HEK293 (cell line): ENCODE measurements at regions not wholly inside any gene's neighbourhood (a gene's known extent, or its start where the extent isn't known, plus 50 kb on each side); places are given as distances from the start of the nearest gene placed in this dataset.

Experiments used
- CTCF ChIA-PET: fragments of 350-600 bp; formaldehyde crosslinking; extraction: SDS; loops from one replicate; lab custom pipeline; 2021; ENCODE audit warnings: antibody characterized with exemption; lab: Yijun Ruan, JAX
- POLR2A ChIA-PET: fragments of 300-600 bp; formaldehyde crosslinking; extraction: SDS; loops from one replicate; lab custom pipeline; 2020; ENCODE audit warnings: antibody characterized with exemption, inconsistent platforms; lab: Yijun Ruan, JAX
- H3K27ac ChIP-seq: fragments of 200-500 bp; sonication (Bioruptor generic); 2 replicates; pipeline ENCODE4 v1.5.1; 2014; ENCODE audit warnings: low read depth, low read length, control low read depth, inconsistent platforms; ENCODE audit errors: extremely low read depth
- H3K36me3 ChIP-seq, 2 experiments: fragments of 200-500 bp in 1 of 2; sonication (Bioruptor generic) in 1 of 2; 1 replicate in 1 of 2; 2 replicates in 1 of 2; pipeline ENCODE4 v1.5.1; 2014 to 2017; ENCODE audit warnings: inconsistent platforms in 2 of 2, low read length in 2 of 2; ENCODE audit not compliant: control insufficient read depth in 2 of 2, insufficient read depth in 1 of 2
- H3K4me1 ChIP-seq: fragments of 200-500 bp; sonication (Bioruptor generic); 2 replicates; pipeline ENCODE4 v1.5.1; 2014; ENCODE audit warnings: mild to moderate bottlenecking, low read length, inconsistent platforms; ENCODE audit not compliant: control insufficient read depth, insufficient read depth
- H3K4me3 ChIP-seq: 2 replicates; pipeline ENCODE4 v1.5.1; 2011; ENCODE audit warnings: low read depth, mild to moderate bottlenecking, control low read depth, low read length, moderate library complexity
- H3K9me3 ChIP-seq: fragments of 200-500 bp; sonication (Bioruptor generic); 2 replicates; pipeline ENCODE4 v1.5.1; 2014; ENCODE audit warnings: low read depth, low read length, inconsistent platforms; ENCODE audit not compliant: control insufficient read depth, insufficient read depth
- AEBP2 ChIP-seq: fragments of 450-650 bp; formaldehyde crosslinking; IDR thresholded peaks from 2 replicates; pipeline ENCODE4 v1.5.1; 2016; ENCODE audit warnings: missing biosample characterization, missing genetic modification characterization, borderline replicate concordance
- BCL11B ChIP-seq: fragments of 450-650 bp; formaldehyde crosslinking; IDR thresholded peaks from 2 replicates; pipeline ENCODE4 v1.5.1; 2016; ENCODE audit warnings: low read depth, missing biosample characterization, missing genetic modification characterization
- FEZF1 ChIP-seq: fragments of 450-650 bp; formaldehyde crosslinking; IDR thresholded peaks from 2 replicates; pipeline ENCODE4 v1.5.1; 2016; ENCODE audit warnings: missing biosample characterization, missing genetic modification characterization
- HOXD13 ChIP-seq: sonication (generic); formaldehyde crosslinking; IDR thresholded peaks from 2 replicates; pipeline ENCODE4 v1.8.0; 2022; ENCODE audit warnings: missing genetic modification reagents, borderline replicate concordance
- KLF1 ChIP-seq: fragments of 450-650 bp; formaldehyde crosslinking; IDR thresholded peaks from 2 replicates; pipeline ENCODE4 v1.5.1; 2016; ENCODE audit warnings: missing biosample characterization, missing genetic modification characterization
- MEIS1 ChIP-seq: sonication (generic); formaldehyde crosslinking; IDR thresholded peaks from 2 replicates; pipeline ENCODE4 v1.8.1; 2022; ENCODE audit warnings: missing genetic modification reagents, mild to moderate bottlenecking, borderline replicate concordance
- SP3 ChIP-seq: fragments of 450-650 bp; formaldehyde crosslinking; IDR thresholded peaks from 2 replicates; pipeline ENCODE4 v1.5.1; 2016; ENCODE audit warnings: missing biosample characterization, missing genetic modification characterization
- YY1 ChIP-seq: fragments of 450-650 bp; formaldehyde crosslinking; IDR thresholded peaks from 2 replicates; pipeline ENCODE4 v1.5.1; 2018; ENCODE audit warnings: missing biosample characterization, missing genetic modification characterization
- ZBTB1 ChIP-seq: fragments of 450-650 bp; formaldehyde crosslinking; IDR thresholded peaks from 2 replicates; pipeline ENCODE4 v1.5.1; 2016; ENCODE audit warnings: missing biosample characterization, missing genetic modification characterization
- ZBTB21 ChIP-seq: fragments of 450-650 bp; formaldehyde crosslinking; IDR thresholded peaks from 2 replicates; pipeline ENCODE4 v1.5.1; 2017; ENCODE audit warnings: missing biosample characterization, missing genetic modification characterization
- ZBTB26 ChIP-seq: fragments of 450-650 bp; formaldehyde crosslinking; optimal IDR thresholded peaks from 2 replicates; pipeline ENCODE3; 2016; ENCODE audit warnings: missing biosample characterization, mild to moderate bottlenecking, missing genetic modification characterization
- ZBTB49 ChIP-seq: fragments of 450-650 bp; formaldehyde crosslinking; IDR thresholded peaks from 2 replicates; pipeline ENCODE4 v1.5.1; 2016; ENCODE audit warnings: missing biosample characterization, missing genetic modification characterization, low read depth
- ZNF16 ChIP-seq: fragments of 450-650 bp; formaldehyde crosslinking; IDR thresholded peaks from 2 replicates; pipeline ENCODE4 v1.5.1; 2016; ENCODE audit warnings: low read depth, missing biosample characterization, missing genetic modification characterization
- ZNF530 ChIP-seq: fragments of 450-650 bp; formaldehyde crosslinking; IDR thresholded peaks from 2 replicates; pipeline ENCODE4 v1.5.1; 2016; ENCODE audit warnings: low read depth, missing biosample characterization, missing genetic modification characterization
- ZNF664 ChIP-seq: fragments of 450-650 bp; formaldehyde crosslinking; IDR thresholded peaks from 2 replicates; pipeline ENCODE4 v1.5.1; 2016; ENCODE audit warnings: missing biosample characterization, missing genetic modification characterization
- ZNF701 ChIP-seq: fragments of 450-650 bp; formaldehyde crosslinking; IDR thresholded peaks from 2 replicates; pipeline ENCODE4 v1.5.1; 2016; ENCODE audit warnings: missing biosample characterization, missing genetic modification characterization
- ZNF830 ChIP-seq: fragments of 450-650 bp; IDR thresholded peaks from 2 replicates; pipeline ENCODE4 v1.5.0; 2018; ENCODE audit warnings: missing biosample characterization, missing genetic modification characterization, low read depth, mild to moderate bottlenecking, moderate library complexity
- ZSCAN4 ChIP-seq: fragments of 450-650 bp; formaldehyde crosslinking; IDR thresholded peaks from 2 replicates; pipeline ENCODE4 v1.5.1; 2017; ENCODE audit warnings: missing biosample characterization, missing genetic modification characterization
- TF ChIP-seq, protein P1 (sequence below): fragments of 450-650 bp; formaldehyde crosslinking; IDR thresholded peaks from 2 replicates; pipeline ENCODE4 v1.5.1; 2016; ENCODE audit warnings: missing biosample characterization, missing genetic modification characterization
- TF ChIP-seq, protein P2 (sequence below): fragments of 450-650 bp; formaldehyde crosslinking; IDR thresholded peaks from 2 replicates; pipeline ENCODE4 v1.5.1; 2016; ENCODE audit warnings: missing biosample characterization, missing genetic modification characterization, borderline replicate concordance

- Histone ChIP-seq H3K27ac (no peak overlapping the region), H3K4me3 (no peak overlapping the region), H3K9me3 (no peaks in the 10 kb centered on the region), H3K4me1 (no peaks in the 10 kb centered on the region), H3K36me3 (no peaks in the 10 kb centered on the region)
- TF ChIP-seq HOXD13 (no peak), ZNF664 (no peak), ZBTB49 (tag by site-specific recombination) (no peak), FEZF1 (tag by site-specific recombination) (no peak), ZNF830 (tag by site-specific recombination) (no peak), ZSCAN4 (tag by site-specific recombination) (no peak), BCL11B (tag by site-specific recombination) (no peak)
- ChIA-PET CTCF (interaction anchor here (0.7 kb wide), 1 partner anchor 912 kb away, joined by 3 read pairs; no protein-coding TSS in a partner anchor), POLR2A (no interaction called here)
These were observed 293.6 kb downstream of the PLPP3 start for GRCh38 chr1:56285554-56286402.

GRCh38 chr1:56284928-56285327 lies 294.4 kb downstream of the PLPP3 start:
- Histone ChIP-seq H3K9me3 (no peaks in the 10 kb centered on the region), H3K36me3 (no peaks in the 10 kb centered on the region), H3K4me1 (no peaks in the 10 kb centered on the region), H3K27ac (no peak overlapping the region), H3K4me3 (no peak overlapping the region)
- POLR2A ChIA-PET, result no interaction called here
- CTCF ChIA-PET, result interaction anchor here (0.6 kb wide), 1 partner anchor 295 kb away, joined by 4 read pairs; no protein-coding TSS in a partner anchor
- TF ChIP-seq AEBP2 (tag by site-specific recombination) (no peak), YY1 (tag by site-specific recombination) (no peak), ZNF16 (tag by site-specific recombination) (no peak), MEIS1 (no peak), ZBTB26 (tag by site-specific recombination) (no peak), KLF1 (tag by site-specific recombination) (no peak), SP3 (tag by site-specific recombination) (no peak), ZNF701 (no peak), ZBTB21 (tag by site-specific recombination) (no peak), ZNF530 (tag by site-specific recombination) (no peak), ZBTB1 (tag by site-specific recombination) (no peak)
- TF ChIP-seq, protein P1, sequence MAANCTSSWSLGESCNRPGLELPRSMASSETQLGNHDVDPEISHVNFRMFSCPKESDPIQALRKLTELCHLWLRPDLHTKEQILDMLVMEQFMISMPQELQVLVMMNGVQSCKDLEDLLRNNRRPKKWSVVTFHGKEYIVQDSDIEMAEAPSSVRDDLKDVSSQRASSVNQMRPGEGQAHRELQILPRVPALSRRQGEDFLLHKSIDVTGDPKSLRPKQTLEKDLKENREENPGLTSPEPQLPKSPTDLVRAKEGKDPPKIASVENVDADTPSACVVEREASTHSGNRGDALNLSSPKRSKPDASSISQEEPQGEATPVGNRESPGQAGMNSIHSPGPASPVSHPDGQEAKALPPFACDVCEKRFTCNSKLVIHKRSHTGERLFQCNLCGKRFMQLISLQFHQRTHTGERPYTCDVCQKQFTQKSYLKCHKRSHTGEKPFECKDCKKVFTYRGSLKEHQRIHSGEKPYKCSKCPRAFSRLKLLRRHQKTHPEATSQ (tag by site-specific recombination), result no peak
- TF ChIP-seq, protein P2, sequence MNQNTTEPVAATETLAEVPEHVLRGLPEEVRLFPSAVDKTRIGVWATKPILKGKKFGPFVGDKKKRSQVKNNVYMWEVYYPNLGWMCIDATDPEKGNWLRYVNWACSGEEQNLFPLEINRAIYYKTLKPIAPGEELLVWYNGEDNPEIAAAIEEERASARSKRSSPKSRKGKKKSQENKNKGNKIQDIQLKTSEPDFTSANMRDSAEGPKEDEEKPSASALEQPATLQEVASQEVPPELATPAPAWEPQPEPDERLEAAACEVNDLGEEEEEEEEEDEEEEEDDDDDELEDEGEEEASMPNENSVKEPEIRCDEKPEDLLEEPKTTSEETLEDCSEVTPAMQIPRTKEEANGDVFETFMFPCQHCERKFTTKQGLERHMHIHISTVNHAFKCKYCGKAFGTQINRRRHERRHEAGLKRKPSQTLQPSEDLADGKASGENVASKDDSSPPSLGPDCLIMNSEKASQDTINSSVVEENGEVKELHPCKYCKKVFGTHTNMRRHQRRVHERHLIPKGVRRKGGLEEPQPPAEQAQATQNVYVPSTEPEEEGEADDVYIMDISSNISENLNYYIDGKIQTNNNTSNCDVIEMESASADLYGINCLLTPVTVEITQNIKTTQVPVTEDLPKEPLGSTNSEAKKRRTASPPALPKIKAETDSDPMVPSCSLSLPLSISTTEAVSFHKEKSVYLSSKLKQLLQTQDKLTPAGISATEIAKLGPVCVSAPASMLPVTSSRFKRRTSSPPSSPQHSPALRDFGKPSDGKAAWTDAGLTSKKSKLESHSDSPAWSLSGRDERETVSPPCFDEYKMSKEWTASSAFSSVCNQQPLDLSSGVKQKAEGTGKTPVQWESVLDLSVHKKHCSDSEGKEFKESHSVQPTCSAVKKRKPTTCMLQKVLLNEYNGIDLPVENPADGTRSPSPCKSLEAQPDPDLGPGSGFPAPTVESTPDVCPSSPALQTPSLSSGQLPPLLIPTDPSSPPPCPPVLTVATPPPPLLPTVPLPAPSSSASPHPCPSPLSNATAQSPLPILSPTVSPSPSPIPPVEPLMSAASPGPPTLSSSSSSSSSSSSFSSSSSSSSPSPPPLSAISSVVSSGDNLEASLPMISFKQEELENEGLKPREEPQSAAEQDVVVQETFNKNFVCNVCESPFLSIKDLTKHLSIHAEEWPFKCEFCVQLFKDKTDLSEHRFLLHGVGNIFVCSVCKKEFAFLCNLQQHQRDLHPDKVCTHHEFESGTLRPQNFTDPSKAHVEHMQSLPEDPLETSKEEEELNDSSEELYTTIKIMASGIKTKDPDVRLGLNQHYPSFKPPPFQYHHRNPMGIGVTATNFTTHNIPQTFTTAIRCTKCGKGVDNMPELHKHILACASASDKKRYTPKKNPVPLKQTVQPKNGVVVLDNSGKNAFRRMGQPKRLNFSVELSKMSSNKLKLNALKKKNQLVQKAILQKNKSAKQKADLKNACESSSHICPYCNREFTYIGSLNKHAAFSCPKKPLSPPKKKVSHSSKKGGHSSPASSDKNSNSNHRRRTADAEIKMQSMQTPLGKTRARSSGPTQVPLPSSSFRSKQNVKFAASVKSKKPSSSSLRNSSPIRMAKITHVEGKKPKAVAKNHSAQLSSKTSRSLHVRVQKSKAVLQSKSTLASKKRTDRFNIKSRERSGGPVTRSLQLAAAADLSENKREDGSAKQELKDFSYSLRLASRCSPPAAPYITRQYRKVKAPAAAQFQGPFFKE (tag by site-specific recombination), result no peak
